ENCODE measurements at regions not wholly inside any gene's neighbourhood (a gene's known extent, or its start where the extent isn't known, plus 50 kb on each side); places are given as distances from the start of the nearest gene placed in this dataset.

DNA sequence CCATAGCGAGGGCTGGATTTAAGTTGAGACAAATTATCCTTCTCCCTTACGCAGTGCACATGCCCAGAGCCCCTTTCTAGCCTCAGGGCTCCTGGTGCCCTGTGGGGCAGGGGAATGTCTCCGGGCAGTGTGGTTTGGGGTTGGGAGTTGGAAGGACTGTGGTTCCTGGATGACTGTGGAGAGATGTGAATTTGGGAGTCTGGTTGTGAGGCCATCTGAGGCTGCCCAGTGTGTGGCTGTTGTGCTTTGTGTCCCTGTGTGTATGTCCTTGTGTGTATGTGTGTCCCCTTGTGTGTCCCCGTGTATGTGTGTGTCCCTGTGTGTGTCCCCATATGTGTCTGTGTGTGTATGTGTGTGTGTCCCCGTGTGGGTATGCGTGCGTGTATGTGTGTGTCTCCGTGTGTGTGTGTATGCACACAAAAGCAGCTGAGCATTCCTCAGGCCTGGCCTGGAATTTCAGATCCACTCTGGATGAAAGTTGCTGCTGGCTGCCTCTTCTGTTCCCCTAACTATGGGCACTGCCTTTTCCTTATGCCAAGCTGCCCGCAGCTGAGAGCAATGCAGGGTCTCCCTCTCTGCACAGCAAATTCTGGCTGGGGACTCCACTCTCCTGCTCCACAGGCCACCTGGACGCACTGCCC is 65.4 kb downstream of the UBIAD1 start:
- DNase-seq: no peak
- H3K4me3 ChIP-seq (replicated peaks in 1 of 3; ENCODE audit: low read depth in 2 of 3, low read length in 3 of 3): no peak overlapping the region
- H4K20me1 ChIP-seq (ENCODE audit: insufficient read depth, low read length): no peaks in the 10 kb centered on the region
- no peak overlapping the region for H3K9ac ChIP-seq (ENCODE audit: insufficient read depth, low read length, poor library complexity, severe bottlenecking)
- peak overlapping the region in 1 of 2 donors; percentile 33 for H3K4me3 Mint-ChIP-seq
- H3K27ac Mint-ChIP-seq: no peak overlapping the region
- peaks cover 18 to 45% (median 25%) of the 10 kb centered on the region in 3 donors for H3K27me3 Mint-ChIP-seq (ENCODE audit: low read depth in 3 of 3)
- H3K9me3 ChIP-seq (replicated peaks in 1 of 2; ENCODE audit: control insufficient read depth in 1 of 2, insufficient read depth in 1 of 2, low read length in 2 of 2): no peaks in the 10 kb centered on the region
- peaks cover 4% of the 10 kb centered on the region for H3K4me1 Mint-ChIP-seq
- peaks cover 0 to 3% (median 0%) of the 10 kb centered on the region in 7 donors for H3K9me3 Mint-ChIP-seq
- no peaks in the 10 kb centered on the region for H3K36me3 Mint-ChIP-seq
- H3K36me3 ChIP-seq (replicated peaks in 1 of 2; ENCODE audit: control insufficient read depth in 1 of 2, insufficient read depth in 2 of 2, low read length in 2 of 2): no peaks in the 10 kb centered on the region
- TF ChIP-seq, protein P1, sequence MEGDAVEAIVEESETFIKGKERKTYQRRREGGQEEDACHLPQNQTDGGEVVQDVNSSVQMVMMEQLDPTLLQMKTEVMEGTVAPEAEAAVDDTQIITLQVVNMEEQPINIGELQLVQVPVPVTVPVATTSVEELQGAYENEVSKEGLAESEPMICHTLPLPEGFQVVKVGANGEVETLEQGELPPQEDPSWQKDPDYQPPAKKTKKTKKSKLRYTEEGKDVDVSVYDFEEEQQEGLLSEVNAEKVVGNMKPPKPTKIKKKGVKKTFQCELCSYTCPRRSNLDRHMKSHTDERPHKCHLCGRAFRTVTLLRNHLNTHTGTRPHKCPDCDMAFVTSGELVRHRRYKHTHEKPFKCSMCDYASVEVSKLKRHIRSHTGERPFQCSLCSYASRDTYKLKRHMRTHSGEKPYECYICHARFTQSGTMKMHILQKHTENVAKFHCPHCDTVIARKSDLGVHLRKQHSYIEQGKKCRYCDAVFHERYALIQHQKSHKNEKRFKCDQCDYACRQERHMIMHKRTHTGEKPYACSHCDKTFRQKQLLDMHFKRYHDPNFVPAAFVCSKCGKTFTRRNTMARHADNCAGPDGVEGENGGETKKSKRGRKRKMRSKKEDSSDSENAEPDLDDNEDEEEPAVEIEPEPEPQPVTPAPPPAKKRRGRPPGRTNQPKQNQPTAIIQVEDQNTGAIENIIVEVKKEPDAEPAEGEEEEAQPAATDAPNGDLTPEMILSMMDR (IDR thresholded peaks at IDR 0.05): no peak
- intact Hi-C loops (cut with micrococcal nuclease): loop anchor here in 1 of 2 donors (5.0 kb wide), 1 partner anchor 304 kb away; no protein-coding TSS in a partner anchor
- peaks cover 0 to 21% of the 10 kb centered on the region in 2 donors for H3K27me3 ChIP-seq (ENCODE audit: control insufficient read depth in 2 of 2, insufficient read depth in 2 of 2, low read length in 2 of 2)
- H3K27ac ChIP-seq (ENCODE audit: low read depth in 1 of 2, low read length in 2 of 2): no peak overlapping the region
- no peaks in the 10 kb centered on the region for H3K4me1 ChIP-seq (ENCODE audit: control insufficient read depth in 1 of 2, insufficient read depth in 2 of 2, low read length in 2 of 2)
- H2AFZ ChIP-seq (ENCODE audit: insufficient read depth, low read depth, low read length, poor library complexity, severe bottlenecking): no peak overlapping the region
- no peak overlapping the region for H3K4me2 ChIP-seq (replicated peaks; ENCODE audit: extremely low read depth, low read length, poor library complexity, severe bottlenecking)
- H3K79me2 ChIP-seq (ENCODE audit: insufficient read depth, low read length): no peaks in the 10 kb centered on the region
- WGBS (ENCODE audit: insufficient coverage): 97% methylated on average over 9 of the region's 10 CpGs

DNA sequence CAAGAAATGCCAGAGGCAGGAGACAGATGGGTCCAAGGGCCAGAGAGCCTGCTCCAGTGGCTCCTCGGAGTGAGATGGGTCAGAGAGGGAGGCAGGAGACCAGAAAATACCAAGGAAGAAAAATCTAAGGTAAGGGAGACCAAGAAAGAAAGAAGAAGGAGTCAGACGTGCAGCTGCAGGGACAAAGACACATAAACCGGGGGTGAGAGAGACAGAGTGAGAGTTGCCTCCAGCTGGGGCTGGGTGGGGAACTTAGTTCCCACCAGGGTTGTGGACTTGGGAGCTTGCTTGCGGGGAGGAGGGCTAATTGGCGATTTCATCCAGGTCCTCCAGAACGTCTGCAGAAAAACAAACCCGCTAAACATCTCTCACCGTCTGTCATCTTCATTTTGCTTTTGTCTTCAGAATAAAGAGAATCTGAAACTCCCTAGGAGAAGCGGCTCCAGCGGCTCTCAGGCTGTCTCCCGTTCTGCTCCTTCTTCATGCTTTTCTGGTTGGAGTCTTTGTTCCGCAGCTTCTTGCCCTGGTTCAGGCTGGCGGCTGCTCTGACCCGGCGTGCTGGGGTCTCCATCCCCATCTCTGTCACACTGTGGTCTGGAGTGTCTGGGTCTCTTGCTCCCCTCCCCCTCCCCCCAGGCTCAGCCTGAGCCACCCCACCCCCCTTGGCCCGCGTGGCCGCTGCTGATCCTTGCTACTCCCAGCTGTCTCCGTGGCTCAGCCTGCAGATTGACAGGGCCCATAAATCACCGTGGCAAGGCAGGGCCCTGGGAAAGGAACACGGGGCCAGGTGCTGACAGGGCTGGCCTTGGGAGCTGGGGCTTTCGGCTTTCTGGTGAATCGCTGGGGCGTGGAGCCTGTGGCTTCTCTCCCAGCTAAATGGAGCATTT is 66.6 kb downstream of the UBIAD1 start:
- peaks cover 4% of the 10 kb centered on the region for H3K4me1 Mint-ChIP-seq
- H3K36me3 Mint-ChIP-seq: no peaks in the 10 kb centered on the region
- H3K79me2 ChIP-seq (ENCODE audit: insufficient read depth, low read length): no peaks in the 10 kb centered on the region
- H3K27ac Mint-ChIP-seq: no peak overlapping the region
- no peaks in the 10 kb centered on the region for H3K4me1 ChIP-seq (ENCODE audit: control insufficient read depth in 1 of 2, insufficient read depth in 2 of 2, low read length in 2 of 2)
- no peak overlapping the region for H2AFZ ChIP-seq (ENCODE audit: insufficient read depth, low read depth, low read length, poor library complexity, severe bottlenecking)
- H3K4me2 ChIP-seq (replicated peaks; ENCODE audit: extremely low read depth, low read length, poor library complexity, severe bottlenecking): no peak overlapping the region
- 15% methylated on average over 17 of the region's 24 CpGs for WGBS (ENCODE audit: insufficient coverage)
- no peak overlapping the region for H3K4me3 ChIP-seq (replicated peaks in 1 of 3; ENCODE audit: low read depth in 2 of 3, low read length in 3 of 3)
- no peak for DNase-seq
- no peak overlapping the region for H3K27ac ChIP-seq (ENCODE audit: low read depth in 1 of 2, low read length in 2 of 2)
- peaks cover 0 to 21% of the 10 kb centered on the region in 2 donors for H3K27me3 ChIP-seq (ENCODE audit: control insufficient read depth in 2 of 2, insufficient read depth in 2 of 2, low read length in 2 of 2)
- H3K4me3 Mint-ChIP-seq: peak overlapping the region in 1 of 2 donors; percentile 62
- H3K36me3 ChIP-seq (replicated peaks in 1 of 2; ENCODE audit: control insufficient read depth in 1 of 2, insufficient read depth in 2 of 2, low read length in 2 of 2): no peaks in the 10 kb centered on the region
- intact Hi-C loops (cut with micrococcal nuclease): loop anchor here in 1 of 2 donors (5.0 kb wide), 1 partner anchor 303 kb away; no protein-coding TSS in a partner anchor
- peaks cover 18 to 45% (median 23%) of the 10 kb centered on the region in 3 donors for H3K27me3 Mint-ChIP-seq (ENCODE audit: low read depth in 3 of 3)
- no peaks in the 10 kb centered on the region for H3K9me3 ChIP-seq (replicated peaks in 1 of 2; ENCODE audit: control insufficient read depth in 1 of 2, insufficient read depth in 1 of 2, low read length in 2 of 2)
- peaks cover 0 to 3% (median 0%) of the 10 kb centered on the region in 7 donors for H3K9me3 Mint-ChIP-seq
- no peaks in the 10 kb centered on the region for H4K20me1 ChIP-seq (ENCODE audit: insufficient read depth, low read length)
- TF ChIP-seq, protein P1 (IDR thresholded peaks at IDR 0.05): no peak
- no peak overlapping the region for H3K9ac ChIP-seq (ENCODE audit: insufficient read depth, low read length, poor library complexity, severe bottlenecking)

Data from CD14-positive monocyte (primary cell).